ENCODE measurements at regions not wholly inside any gene's neighbourhood (a gene's known extent, or its start where the extent isn't known, plus 50 kb on each side); places are given as distances from the start of the nearest gene placed in this dataset.
A peak's percentile ranks its signal among the peaks of the same experiment; 100 is the strongest.

DNA sequence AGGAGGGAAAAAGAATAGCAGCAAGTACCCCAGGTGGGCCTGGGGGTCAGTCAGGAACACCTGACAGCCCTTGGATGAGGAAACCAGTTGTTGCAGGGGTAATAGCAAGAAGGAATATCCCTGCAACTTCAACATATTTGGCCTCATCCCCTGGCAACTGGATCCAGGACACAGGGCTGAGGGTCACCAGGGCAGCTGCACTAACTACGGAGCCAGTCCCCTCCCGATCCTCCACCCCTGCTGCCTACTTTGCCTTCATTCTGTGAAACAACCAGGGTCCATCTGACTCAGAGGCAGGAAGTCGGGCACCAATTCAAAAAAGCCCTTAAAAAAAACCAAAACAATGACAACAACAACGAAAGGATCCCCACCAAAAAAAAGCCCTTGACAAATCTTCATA is 52.9 kb downstream of the FRMPD3 start:
- TF ChIP-seq, protein P1, sequence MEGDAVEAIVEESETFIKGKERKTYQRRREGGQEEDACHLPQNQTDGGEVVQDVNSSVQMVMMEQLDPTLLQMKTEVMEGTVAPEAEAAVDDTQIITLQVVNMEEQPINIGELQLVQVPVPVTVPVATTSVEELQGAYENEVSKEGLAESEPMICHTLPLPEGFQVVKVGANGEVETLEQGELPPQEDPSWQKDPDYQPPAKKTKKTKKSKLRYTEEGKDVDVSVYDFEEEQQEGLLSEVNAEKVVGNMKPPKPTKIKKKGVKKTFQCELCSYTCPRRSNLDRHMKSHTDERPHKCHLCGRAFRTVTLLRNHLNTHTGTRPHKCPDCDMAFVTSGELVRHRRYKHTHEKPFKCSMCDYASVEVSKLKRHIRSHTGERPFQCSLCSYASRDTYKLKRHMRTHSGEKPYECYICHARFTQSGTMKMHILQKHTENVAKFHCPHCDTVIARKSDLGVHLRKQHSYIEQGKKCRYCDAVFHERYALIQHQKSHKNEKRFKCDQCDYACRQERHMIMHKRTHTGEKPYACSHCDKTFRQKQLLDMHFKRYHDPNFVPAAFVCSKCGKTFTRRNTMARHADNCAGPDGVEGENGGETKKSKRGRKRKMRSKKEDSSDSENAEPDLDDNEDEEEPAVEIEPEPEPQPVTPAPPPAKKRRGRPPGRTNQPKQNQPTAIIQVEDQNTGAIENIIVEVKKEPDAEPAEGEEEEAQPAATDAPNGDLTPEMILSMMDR (IDR thresholded peaks at IDR 0.05; ENCODE audit: unreplicated experiment in 3 of 3) = no peak
- Mint-ChIP-seq H3K9me3 (peaks cover 10% of the 10 kb centered on the region), H3K36me3 (ENCODE audit: low read depth) (no peaks in the 10 kb centered on the region), H3K27me3 (ENCODE audit: low read depth) (peaks cover 54% of the 10 kb centered on the region), H3K4me1 (peaks cover 13% of the 10 kb centered on the region), H3K4me3 (no peak overlapping the region), H3K27ac (no peak overlapping the region)

- H3K4me1 Mint-ChIP-seq = peaks cover 13% of the 10 kb centered on the region
- no peaks in the 10 kb centered on the region for H3K36me3 Mint-ChIP-seq (ENCODE audit: low read depth)
- H3K9me3 Mint-ChIP-seq = peaks cover 22% of the 10 kb centered on the region
- TF ChIP-seq, protein P1 (IDR thresholded peaks at IDR 0.05; ENCODE audit: unreplicated experiment in 3 of 3) = no peak
- H3K27ac Mint-ChIP-seq = no peak overlapping the region
- no peak overlapping the region for H3K4me3 Mint-ChIP-seq
- peaks cover 62% of the 10 kb centered on the region for H3K27me3 Mint-ChIP-seq (ENCODE audit: low read depth)
Measured at GRCh38 chrX:107504006-107504405, 54.6 kb downstream of the FRMPD3 start.

GRCh38 chrX:107505223-107505622 is 55.8 kb downstream of the FRMPD3 start:
- no peak overlapping the region for H3K4me3 Mint-ChIP-seq
- peaks cover 67% of the 10 kb centered on the region for H3K27me3 Mint-ChIP-seq (ENCODE audit: low read depth)
- no peak overlapping the region for H3K27ac Mint-ChIP-seq
- no peaks in the 10 kb centered on the region for H3K36me3 Mint-ChIP-seq (ENCODE audit: low read depth)
- H3K9me3 Mint-ChIP-seq = peaks cover 30% of the 10 kb centered on the region
- TF ChIP-seq, protein P1 (IDR thresholded peaks at IDR 0.05; ENCODE audit: unreplicated experiment in 3 of 3) = no peak
- peaks cover 13% of the 10 kb centered on the region for H3K4me1 Mint-ChIP-seq

DNA sequence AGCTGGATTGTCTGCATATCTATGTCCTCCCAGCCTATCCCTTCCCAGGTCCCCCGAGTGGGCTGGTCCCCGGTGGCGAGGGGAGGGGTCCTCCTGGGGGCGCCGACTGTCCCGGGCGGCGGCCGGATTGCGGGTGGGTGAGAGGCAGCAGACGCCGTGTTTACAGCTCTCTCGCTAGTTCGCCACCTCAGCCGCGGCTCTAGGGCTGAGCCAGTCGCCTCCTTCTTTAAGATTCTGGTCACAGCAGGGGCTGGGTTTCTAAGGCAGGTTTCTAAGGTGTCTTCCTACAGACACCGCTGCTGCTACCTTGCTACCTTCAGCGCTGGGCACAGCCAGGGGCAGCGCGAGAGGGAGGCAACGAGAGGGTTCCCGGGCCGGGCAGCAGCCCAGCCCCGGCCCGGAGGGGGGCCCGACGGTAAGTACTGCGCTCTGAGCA is 57.2 kb downstream of the FRMPD3 start:
- H3K27ac Mint-ChIP-seq = no peak overlapping the region
- H3K4me3 Mint-ChIP-seq = peak overlapping the region in 2 of 3 experiments; percentile 48 to 78
- H3K36me3 Mint-ChIP-seq (ENCODE audit: low read depth) = no peaks in the 10 kb centered on the region
- TF ChIP-seq, protein P1 (IDR thresholded peaks at IDR 0.05; ENCODE audit: unreplicated experiment in 3 of 3) = no peak
- H3K4me1 Mint-ChIP-seq = peaks cover 11% of the 10 kb centered on the region
- H3K27me3 Mint-ChIP-seq (ENCODE audit: low read depth) = peaks cover 71% of the 10 kb centered on the region
- H3K9me3 Mint-ChIP-seq = peaks cover 28% of the 10 kb centered on the region

DNA sequence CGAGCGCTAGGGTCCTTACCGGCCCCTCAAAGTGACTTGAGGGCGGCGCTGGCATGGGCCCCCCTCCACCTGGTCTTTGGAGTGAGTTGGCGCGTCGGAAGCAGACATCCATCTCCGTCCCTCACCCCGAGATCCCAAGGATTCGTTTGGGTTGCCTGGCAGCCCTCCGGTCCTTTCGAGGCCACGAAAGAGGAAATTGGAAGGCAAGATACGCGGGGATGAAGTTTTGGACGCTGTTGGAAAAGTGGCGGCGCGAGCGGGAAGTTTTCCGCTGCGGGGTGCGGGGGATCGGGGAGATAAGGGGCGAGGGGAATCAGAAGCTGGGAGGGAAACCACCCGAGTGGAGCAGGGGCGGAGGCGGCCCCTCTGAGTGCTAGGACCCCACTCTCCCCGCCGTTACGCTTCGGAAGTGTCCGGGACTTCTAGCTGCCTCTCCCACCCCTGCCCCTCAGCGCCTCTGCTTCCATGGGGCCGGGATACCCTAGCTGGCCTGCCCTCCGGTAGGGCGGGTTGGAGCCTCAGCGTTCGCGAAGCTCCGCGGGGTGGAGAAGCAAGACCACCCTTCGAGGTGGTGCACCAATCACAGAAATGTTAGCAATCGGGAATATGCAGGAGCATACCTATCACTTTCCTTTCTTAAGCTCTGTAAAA is 57.8 kb downstream of the FRMPD3 start:
- peak overlapping the region; percentile 50 to 78 (median 59) for H3K4me3 Mint-ChIP-seq
- H3K4me1 Mint-ChIP-seq = peaks cover 5% of the 10 kb centered on the region
- H3K36me3 Mint-ChIP-seq (ENCODE audit: low read depth) = no peaks in the 10 kb centered on the region
- peaks cover 30% of the 10 kb centered on the region for H3K9me3 Mint-ChIP-seq
- H3K27ac Mint-ChIP-seq = no peak overlapping the region
- TF ChIP-seq, protein P1 (IDR thresholded peaks at IDR 0.05; ENCODE audit: unreplicated experiment in 3 of 3) = no peak
- H3K27me3 Mint-ChIP-seq (ENCODE audit: low read depth) = peaks cover 72% of the 10 kb centered on the region

DNA sequence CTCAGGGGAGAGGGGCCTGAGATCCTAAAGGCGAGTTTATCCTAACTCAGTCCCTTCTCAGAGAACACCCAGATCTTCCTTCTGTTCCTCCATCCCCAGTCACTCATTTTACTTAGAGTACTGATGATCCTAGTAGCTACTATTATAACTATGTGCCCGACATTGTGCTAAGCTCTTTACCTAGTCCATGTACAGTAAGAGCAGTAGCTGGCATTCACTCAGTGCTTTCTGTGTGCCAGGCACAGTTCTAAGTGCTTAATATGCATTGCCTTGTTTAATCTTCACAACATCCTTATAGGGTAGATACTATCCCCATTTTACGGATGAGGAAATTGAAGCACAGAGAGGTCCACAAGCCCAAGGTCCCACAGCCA is 58.3 kb downstream of the FRMPD3 start:
- no peaks in the 10 kb centered on the region for H3K36me3 Mint-ChIP-seq (ENCODE audit: low read depth)
- peak overlapping the region in 1 of 3 experiments; percentile 78 for H3K4me3 Mint-ChIP-seq
- H3K4me1 Mint-ChIP-seq = peaks cover under 1% of the 10 kb centered on the region
- H3K27ac Mint-ChIP-seq = no peak overlapping the region
- TF ChIP-seq, protein P1 (IDR thresholded peaks at IDR 0.05; ENCODE audit: unreplicated experiment in 3 of 3) = no peak
- H3K9me3 Mint-ChIP-seq = peaks cover 30% of the 10 kb centered on the region
- H3K27me3 Mint-ChIP-seq (ENCODE audit: low read depth) = peaks cover 73% of the 10 kb centered on the region

All from nephron (organoid).